ENCODE measurements at regions not wholly inside any gene's neighbourhood (a gene's known extent, or its start where the extent isn't known, plus 50 kb on each side); places are given as distances from the start of the nearest gene placed in this dataset.

- TF ChIP-seq POLR2A (IDR thresholded peaks at IDR 0.05; ENCODE audit: borderline replicate concordance, extremely low read depth, insufficient read depth, insufficient read length): no peak
- no peak for TF ChIP-seq REST (IDR thresholded peaks at IDR 0.05; ENCODE audit: low read depth)
- TF ChIP-seq CTCF (IDR thresholded peaks at IDR 0.05 in 2 of 3, conservative IDR thresholded peaks at IDR 0.05 in 1 of 3; ENCODE audit: borderline replicate concordance in 1 of 3, insufficient read depth in 1 of 3, low read depth in 2 of 3, low read length in 2 of 3): no peak
- no peak for TF ChIP-seq MAX (IDR thresholded peaks at IDR 0.05)
These were observed 151.0 kb upstream of the PRSS1 start for GRCh38 chr7:142598297-142598696.

Data from HCT116 (cell line).